PC-9 (cell line): ENCODE measurements at regions not wholly inside any gene's neighbourhood (a gene's known extent, or its start where the extent isn't known, plus 50 kb on each side); places are given as distances from the start of the nearest gene placed in this dataset.

Source experiments
- BruUV-seq: library from RNA; stranded (reverse); fragments of 400-500 nt; replicated peaks from 2 replicates; lab custom pipeline; 2021; lab: Mats Ljungman, UMichigan
- CTCF ChIA-PET: fragments of 300-600 bp; sonication (Branson Sonifier 250); formaldehyde crosslinking; loops from one replicate; lab custom pipeline; 2022; ENCODE audit warnings: antibody characterized with exemption; lab: Charles Lee
- POLR2A ChIA-PET: fragments of 300-600 bp; sonication (Branson Sonifier 250); formaldehyde crosslinking; loops from one replicate; lab custom pipeline; 2022; ENCODE audit warnings: antibody characterized with exemption; ENCODE audit not compliant: unreplicated experiment; lab: Charles Lee
- DNase-seq, 2 experiments: peaks; one replicate each; pipeline versions ENCODE4 v3.0.0 to v3.0.0-alpha.2; 2015 to 2022; ENCODE audit warnings: mixed read lengths in 1 of 2
- H2AFZ ChIP-seq: fragments of 200-600 bp; sonication (generic); 2 replicates; pipeline ENCODE4 v1.8.1; 2017; ENCODE audit warnings: antibody characterized with exemption
- H3F3A ChIP-seq: fragments of 200-600 bp; sonication (generic); 2 replicates; pipeline ENCODE4 v1.8.1; 2017; ENCODE audit warnings: antibody characterized with exemption, mild to moderate bottlenecking, low read depth; ENCODE audit not compliant: insufficient read depth
- H3K27ac ChIP-seq: fragments of 200-600 bp; sonication (generic); 2 replicates; pipeline ENCODE4 v1.6.1; 2016; ENCODE audit warnings: mixed run types
- H3K27me3 ChIP-seq: fragments of 200-600 bp; sonication (generic); 2 replicates; pipeline ENCODE4 v1.6.1; 2016; ENCODE audit warnings: low read depth, mixed run types; ENCODE audit not compliant: insufficient read depth
- H3K36me3 ChIP-seq: fragments of 200-600 bp; sonication (generic); 2 replicates; pipeline ENCODE4 v1.6.1; 2016; ENCODE audit warnings: low read depth, mixed run types
- H3K4me1 ChIP-seq: fragments of 200-600 bp; sonication (generic); replicated peaks from 2 replicates; pipeline ENCODE4 v1.6.1; 2016; ENCODE audit warnings: mixed run types; ENCODE audit not compliant: insufficient read depth
- H3K4me2 ChIP-seq: fragments of 200-600 bp; sonication (generic); 2 replicates; pipeline ENCODE4 v1.6.1; 2017; ENCODE audit warnings: mixed run types
- H3K4me3 ChIP-seq: fragments of 200-600 bp; sonication (generic); 2 replicates; pipeline ENCODE4 v1.6.1; 2016; ENCODE audit warnings: mixed run types
- H3K79me2 ChIP-seq: fragments of 200-600 bp; sonication (generic); 2 replicates; pipeline ENCODE4 v1.6.1; 2017; ENCODE audit warnings: low read depth, mixed run types
- H3K9me2 ChIP-seq: fragments of 200-600 bp; sonication (generic); 2 replicates; pipeline ENCODE4 v1.8.1; 2017; ENCODE audit warnings: mild to moderate bottlenecking; ENCODE audit not compliant: insufficient read depth
- H3K9me3 ChIP-seq: fragments of 200-600 bp; sonication (generic); 2 replicates; pipeline ENCODE4 v1.8.1; 2016; ENCODE audit warnings: low read depth; ENCODE audit not compliant: insufficient read depth
- H4K20me1 ChIP-seq: fragments of 200-600 bp; sonication (generic); 2 replicates; pipeline ENCODE4 v1.8.1; 2017; ENCODE audit not compliant: insufficient read depth
- CTCF ChIP-seq: fragments of 200-600 bp; sonication (generic); conservative IDR thresholded peaks from 2 replicates; pipeline ENCODE4 v1.6.1; 2017; ENCODE audit warnings: mixed run types, antibody characterized with exemption, mild to moderate bottlenecking, moderate library complexity
- EZH2 ChIP-seq: fragments of 200-600 bp; sonication (generic); IDR thresholded peaks from 2 replicates; pipeline ENCODE4 v1.8.0; 2017; ENCODE audit warnings: antibody characterized with exemption, low read depth
- intact Hi-C: fragments of 100-400 bp; cut with micrococcal nuclease; formaldehyde crosslinking; loops from one replicate; pipeline ENCODE4 v1.10.0; 2022; ENCODE audit not compliant: unreplicated experiment

- POLR2A ChIA-PET: no interaction called here
Measured at GRCh38 chr5:6187501-6187900, 190.8 kb downstream of the MED10 start.

GRCh38 chr5:6185574-6185973 is 192.8 kb downstream of the MED10 start:
- intact Hi-C loops: no loop called here
- H3K36me3 ChIP-seq: no peaks in the 10 kb centered on the region
- DNase-seq: no peak
- H3K27me3 ChIP-seq: peaks cover 26% of the 10 kb centered on the region
- no peaks in the 10 kb centered on the region for H3K79me2 ChIP-seq
- no peaks in the 10 kb centered on the region for H3K9me2 ChIP-seq
- no peak overlapping the region for H3K4me3 ChIP-seq
- H3K4me1 ChIP-seq: no peaks in the 10 kb centered on the region; the same call in 1 of the 2 replicates
- TF ChIP-seq CTCF (no peak), EZH2 (no peak)
- CTCF ChIA-PET: no interaction called here
- H2AFZ ChIP-seq: no peak overlapping the region
- no peak overlapping the region for H3K4me2 ChIP-seq
- H3F3A ChIP-seq: no peaks in the 10 kb centered on the region
- no peaks in the 10 kb centered on the region for H3K9me3 ChIP-seq
- POLR2A ChIA-PET: no interaction called here
- no peak overlapping the region for H3K27ac ChIP-seq
- H4K20me1 ChIP-seq: no peaks in the 10 kb centered on the region
- no TSS peak for BruUV-seq

More at GRCh38 chr5:6187501-6187900, 190.8 kb downstream of the MED10 start:
- no TSS peak for BruUV-seq
- TF ChIP-seq EZH2: no peak
- TF ChIP-seq CTCF: no peak
- peaks cover 13% of the 10 kb centered on the region for H3K4me1 ChIP-seq
- peaks cover 13% of the 10 kb centered on the region; the same call in 1 of the 2 replicates for H3K27me3 ChIP-seq
- no peaks in the 10 kb centered on the region for H3K36me3 ChIP-seq
- DNase-seq: no peak
- H3K4me3 ChIP-seq: no peak overlapping the region
- H3K79me2 ChIP-seq: no peaks in the 10 kb centered on the region
- H4K20me1 ChIP-seq: no peaks in the 10 kb centered on the region
- H3K4me2 ChIP-seq: no peak overlapping the region
- CTCF ChIA-PET: no interaction called here
- no peak overlapping the region for H2AFZ ChIP-seq
- H3K9me3 ChIP-seq: 0 out of 2 replicates have a peak, but pooled peaks cover 5% of the 10 kb centered on the region
- no peak overlapping the region for H3K27ac ChIP-seq
- 0 out of 2 replicates have a peak, but pooled peaks cover under 1% of the 10 kb centered on the region for H3F3A ChIP-seq
- intact Hi-C loops: no loop called here
- H3K9me2 ChIP-seq: no peaks in the 10 kb centered on the region

- TF ChIP-seq CTCF (no peak), EZH2 (no peak)
- no peaks in the 10 kb centered on the region for H3K9me2 ChIP-seq
- H3K4me1 ChIP-seq: no peaks in the 10 kb centered on the region; the same call in 1 of the 2 replicates
- no peak overlapping the region for H3K4me2 ChIP-seq
- no peaks in the 10 kb centered on the region for H3F3A ChIP-seq
- H3K4me3 ChIP-seq: no peak overlapping the region
- CTCF ChIA-PET: no interaction called here
- H4K20me1 ChIP-seq: no peaks in the 10 kb centered on the region
- no peaks in the 10 kb centered on the region for H3K9me3 ChIP-seq
- POLR2A ChIA-PET: no interaction called here
- no peaks in the 10 kb centered on the region for H3K79me2 ChIP-seq
- DNase-seq: no peak
- intact Hi-C loops: no loop called here
- H2AFZ ChIP-seq: no peak overlapping the region
- no peaks in the 10 kb centered on the region for H3K36me3 ChIP-seq
- H3K27ac ChIP-seq: no peak overlapping the region
- no TSS peak for BruUV-seq
- peaks cover 26% of the 10 kb centered on the region for H3K27me3 ChIP-seq
Measured at GRCh38 chr5:6184481-6184880, 193.9 kb downstream of the MED10 start.
